ENCODE measurements at regions not wholly inside any gene's neighbourhood (a gene's known extent, or its start where the extent isn't known, plus 50 kb on each side); places are given as distances from the start of the nearest gene placed in this dataset.

DNA sequence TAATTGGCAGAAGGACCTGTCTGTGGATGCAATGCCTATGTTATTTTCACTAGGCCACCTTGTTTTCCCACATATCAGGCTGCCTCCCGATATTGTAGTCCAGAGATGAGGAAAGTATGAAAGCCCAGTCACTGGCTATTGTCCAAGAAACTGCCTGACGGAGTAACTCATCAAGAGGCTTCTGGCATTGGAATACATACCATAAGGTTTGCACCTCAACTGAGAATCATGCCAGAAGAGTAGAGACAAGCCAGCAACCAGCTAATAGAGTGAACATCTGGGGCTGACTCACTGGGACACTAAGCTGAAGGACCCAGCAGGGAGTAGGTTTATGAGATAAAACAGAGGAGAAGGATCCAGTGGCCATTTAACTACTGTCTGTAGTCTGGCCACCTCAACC lies 137.2 kb upstream of the FST start:
- TF ChIP-seq EZH2 (IDR thresholded peaks at IDR 0.05; ENCODE audit: low read length) = no peak
- TF ChIP-seq, protein P1, sequence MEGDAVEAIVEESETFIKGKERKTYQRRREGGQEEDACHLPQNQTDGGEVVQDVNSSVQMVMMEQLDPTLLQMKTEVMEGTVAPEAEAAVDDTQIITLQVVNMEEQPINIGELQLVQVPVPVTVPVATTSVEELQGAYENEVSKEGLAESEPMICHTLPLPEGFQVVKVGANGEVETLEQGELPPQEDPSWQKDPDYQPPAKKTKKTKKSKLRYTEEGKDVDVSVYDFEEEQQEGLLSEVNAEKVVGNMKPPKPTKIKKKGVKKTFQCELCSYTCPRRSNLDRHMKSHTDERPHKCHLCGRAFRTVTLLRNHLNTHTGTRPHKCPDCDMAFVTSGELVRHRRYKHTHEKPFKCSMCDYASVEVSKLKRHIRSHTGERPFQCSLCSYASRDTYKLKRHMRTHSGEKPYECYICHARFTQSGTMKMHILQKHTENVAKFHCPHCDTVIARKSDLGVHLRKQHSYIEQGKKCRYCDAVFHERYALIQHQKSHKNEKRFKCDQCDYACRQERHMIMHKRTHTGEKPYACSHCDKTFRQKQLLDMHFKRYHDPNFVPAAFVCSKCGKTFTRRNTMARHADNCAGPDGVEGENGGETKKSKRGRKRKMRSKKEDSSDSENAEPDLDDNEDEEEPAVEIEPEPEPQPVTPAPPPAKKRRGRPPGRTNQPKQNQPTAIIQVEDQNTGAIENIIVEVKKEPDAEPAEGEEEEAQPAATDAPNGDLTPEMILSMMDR (optimal IDR thresholded peaks at IDR 0.05 in 1 of 3, IDR thresholded peaks at IDR 0.05 in 1 of 3, conservative IDR thresholded peaks at IDR 0.05 in 1 of 3; ENCODE audit: extremely low read depth in 1 of 3, insufficient read depth in 2 of 3, low read length in 3 of 3) = no peak

Measured in keratinocyte (primary cell).